Activated B cell treated with CpG ODN at 0.5 μM for 24 hours (primary cell): ENCODE measurements at regions not wholly inside any gene's neighbourhood (a gene's known extent, or its start where the extent isn't known, plus 50 kb on each side); places are given as distances from the start of the nearest gene placed in this dataset.
A peak's percentile ranks its signal among the peaks of the same experiment; 100 is the strongest.

Experiments used
- ATAC-seq: fragments of 200-7000 bp; cut with Tn5 transposase; one replicate; pipeline ENCODE4 v1.10.0; 2021; ENCODE audit warnings: low read depth, mild to moderate bottlenecking, moderate library complexity
- CTCF ChIA-PET: fragments of 350-600 bp; sonication (Branson Sonifier 250); formaldehyde crosslinking; loops from one replicate; lab custom pipeline; 2021; ENCODE audit warnings: antibody characterized with exemption; lab: Charles Lee
- POLR2A ChIA-PET: fragments of 350-600 bp; sonication (Branson Sonifier 250); formaldehyde crosslinking; loops from one replicate; lab custom pipeline; 2021; ENCODE audit warnings: antibody characterized with exemption; lab: Charles Lee
- DNase-seq: peaks from one replicate; pipeline ENCODE4 v3.0.0; 2022
- H3K27ac Mint-ChIP-seq: one replicate; pipeline ENCODE4 v1.8.0; 2020; ENCODE audit warnings: mixed read lengths
- H3K27me3 Mint-ChIP-seq: one replicate; pipeline ENCODE4 v1.8.0; 2021; ENCODE audit warnings: mixed read lengths
- H3K36me3 Mint-ChIP-seq: one replicate; pipeline ENCODE4 v1.8.0; 2021; ENCODE audit warnings: low read depth, mixed read lengths
- H3K4me1 Mint-ChIP-seq: one replicate; pipeline ENCODE4 v1.8.0; 2021; ENCODE audit warnings: mixed read lengths
- H3K4me3 Mint-ChIP-seq: one replicate; pipeline ENCODE4 v1.8.0; 2020; ENCODE audit warnings: mild to moderate bottlenecking, mixed read lengths
- H3K9me3 Mint-ChIP-seq: one replicate; pipeline ENCODE4 v1.8.0; 2020; ENCODE audit warnings: mixed read lengths
- CTCF ChIP-seq: fragments of 200-600 bp; IDR thresholded peaks from one replicate; pipeline ENCODE4 v1.8.0; 2022; ENCODE audit warnings: antibody characterized with exemption, mild to moderate bottlenecking
- intact Hi-C: fragments of 100-400 bp; cut with micrococcal nuclease; formaldehyde crosslinking; loops from one replicate; pipeline ENCODE4 v1.15.1; 2024

GRCh38 chr15:31256378-31257265, 70.0 kb upstream of the KLF13 start:
- Mint-ChIP-seq H3K4me3 (peak overlapping the region; percentile 16), H3K27ac (peak overlapping the region; percentile 77), H3K27me3 (no peaks in the 10 kb centered on the region), H3K9me3 (peaks cover 2% of the 10 kb centered on the region), H3K4me1 (peaks cover 58% of the 10 kb centered on the region), H3K36me3 (no peaks in the 10 kb centered on the region)
- intact Hi-C loops = no loop called here
- CTCF ChIA-PET = interaction anchor here (0.6 to 1.9 kb wide), 2 partner anchors 26 to 181 kb away, joined by 4 to 5 read pairs; no protein-coding TSS in a partner anchor
- DNase-seq = no peak
- ATAC-seq = peak; percentile 38
- POLR2A ChIA-PET = interaction anchor here (1.0 to 5.0 kb wide), 9 partner anchors 7 to 69 kb away, joined by 3 to 68 read pairs (median 9); partner anchors contain the start of gene KLF13
- no peak for TF ChIP-seq CTCF

GRCh38 chr15:31257286-31257685, 69.3 kb upstream of the KLF13 start:
- Mint-ChIP-seq H3K27me3 (no peaks in the 10 kb centered on the region), H3K4me1 (peaks cover 65% of the 10 kb centered on the region), H3K27ac (peak overlapping the region; percentile 77), H3K36me3 (no peaks in the 10 kb centered on the region), H3K9me3 (peaks cover 2% of the 10 kb centered on the region), H3K4me3 (no peak overlapping the region)
- ChIA-PET POLR2A (interaction anchor here (4.7 kb wide), 1 partner anchor 27 kb away, joined by 68 read pairs; no protein-coding TSS in a partner anchor), CTCF (no interaction called here)
- ATAC-seq (no peak), DNase-seq (no peak)
- no peak for TF ChIP-seq CTCF
- intact Hi-C loops = no loop called here

GRCh38 chr15:31258260-31258659, 68.4 kb upstream of the KLF13 start:
- H3K4me3 Mint-ChIP-seq = no peak overlapping the region
- no peak for DNase-seq
- POLR2A ChIA-PET = interaction anchor here (0.6 to 2.1 kb wide), 6 partner anchors 8 to 215 kb away, joined by 3 to 6 read pairs (median 4); no protein-coding TSS in a partner anchor
- H3K36me3 Mint-ChIP-seq = no peaks in the 10 kb centered on the region
- intact Hi-C loops = no loop called here
- H3K9me3 Mint-ChIP-seq = peaks cover 2% of the 10 kb centered on the region
- TF ChIP-seq CTCF = no peak
- no peak overlapping the region for H3K27ac Mint-ChIP-seq
- CTCF ChIA-PET = interaction anchor here (0.7 kb wide), 1 partner anchor 197 kb away, joined by 3 read pairs; no protein-coding TSS in a partner anchor
- H3K4me1 Mint-ChIP-seq = peaks cover 74% of the 10 kb centered on the region
- H3K27me3 Mint-ChIP-seq = no peaks in the 10 kb centered on the region
- no peak for ATAC-seq

DNA sequence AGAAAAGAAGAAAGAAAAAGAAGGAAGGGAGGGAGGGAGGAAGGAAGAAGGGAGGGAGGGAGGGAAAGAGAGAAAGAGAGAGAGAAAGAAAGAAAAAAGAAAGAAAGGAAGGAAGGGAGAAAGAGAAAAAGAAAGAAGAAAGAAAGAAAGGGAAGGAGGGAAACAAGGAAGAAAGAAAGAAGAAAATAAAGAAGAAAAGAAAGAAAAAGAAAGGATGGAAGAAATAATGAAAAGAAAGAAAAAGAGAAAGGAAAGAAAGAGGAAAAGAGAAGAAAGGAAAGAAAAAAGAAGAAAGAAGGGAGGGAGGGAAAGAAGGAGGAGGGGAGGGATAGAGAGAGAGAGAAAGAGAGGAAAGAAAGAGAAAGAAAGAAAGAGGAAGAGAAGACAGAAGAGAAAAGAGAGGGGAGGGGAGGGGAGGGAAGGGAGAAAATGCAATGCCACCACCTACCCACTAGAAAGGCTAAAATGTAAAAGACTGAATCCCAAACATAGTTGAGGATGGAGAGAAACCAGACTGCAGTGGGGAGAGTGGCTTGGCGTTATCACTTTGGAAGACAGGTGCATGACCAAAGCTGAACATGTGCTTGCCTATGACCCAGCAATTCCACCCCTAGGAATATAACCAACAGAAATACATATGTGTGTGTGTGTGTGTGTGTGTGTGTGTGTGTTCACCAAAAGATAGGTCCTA, 66.9 kb upstream of the KLF13 start:
- Mint-ChIP-seq H3K36me3 (no peaks in the 10 kb centered on the region), H3K9me3 (peaks cover 2% of the 10 kb centered on the region), H3K27ac (no peak overlapping the region), H3K27me3 (no peaks in the 10 kb centered on the region), H3K4me1 (peaks cover 83% of the 10 kb centered on the region), H3K4me3 (no peak overlapping the region)
- intact Hi-C loops = loop anchor here (5.0 to 10.0 kb wide), 2 partner anchors 105 to 213 kb away; no protein-coding TSS in a partner anchor
- ATAC-seq = no peak
- ChIA-PET CTCF (no interaction called here), POLR2A (interaction anchor here (0.6 to 9.6 kb wide), 4 partner anchors 31 to 195 kb away, joined by 4 to 380 read pairs (median 6); no protein-coding TSS in a partner anchor)
- DNase-seq = no peak
- no peak for TF ChIP-seq CTCF
